ENCODE measurements at regions not wholly inside any gene's neighbourhood (a gene's known extent, or its start where the extent isn't known, plus 50 kb on each side); places are given as distances from the start of the nearest gene placed in this dataset.

DNA sequence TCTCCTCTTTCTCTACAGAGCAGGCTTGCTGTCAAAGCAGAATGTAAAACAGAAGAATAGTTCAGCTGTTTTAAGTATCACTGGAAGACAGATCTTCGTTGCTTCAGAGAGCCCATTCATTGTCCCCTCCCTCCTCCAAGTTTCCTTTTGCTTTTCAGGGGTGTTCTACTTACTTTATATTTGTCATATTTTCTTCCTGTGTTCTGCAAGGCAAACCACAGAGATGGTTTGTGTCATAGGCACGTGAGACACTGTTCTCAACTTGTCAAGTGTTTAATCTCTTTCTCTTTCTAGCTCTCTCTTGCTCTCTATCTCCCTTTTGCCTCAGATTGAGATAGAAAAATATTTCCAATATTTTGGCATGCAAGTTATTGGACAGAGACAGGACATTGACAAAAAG is 228.9 kb upstream of the DEFB112 start:
- intact Hi-C loops (cut with micrococcal nuclease) = no loop called here
- no peak for DNase-seq
- no peaks in the 10 kb centered on the region for H3K27me3 ChIP-seq (ENCODE audit: low read depth)
- H3K36me3 ChIP-seq = no peaks in the 10 kb centered on the region
- H3K9me3 ChIP-seq (replicated peaks) = peaks cover 14% of the 10 kb centered on the region
- TF ChIP-seq, protein P1, sequence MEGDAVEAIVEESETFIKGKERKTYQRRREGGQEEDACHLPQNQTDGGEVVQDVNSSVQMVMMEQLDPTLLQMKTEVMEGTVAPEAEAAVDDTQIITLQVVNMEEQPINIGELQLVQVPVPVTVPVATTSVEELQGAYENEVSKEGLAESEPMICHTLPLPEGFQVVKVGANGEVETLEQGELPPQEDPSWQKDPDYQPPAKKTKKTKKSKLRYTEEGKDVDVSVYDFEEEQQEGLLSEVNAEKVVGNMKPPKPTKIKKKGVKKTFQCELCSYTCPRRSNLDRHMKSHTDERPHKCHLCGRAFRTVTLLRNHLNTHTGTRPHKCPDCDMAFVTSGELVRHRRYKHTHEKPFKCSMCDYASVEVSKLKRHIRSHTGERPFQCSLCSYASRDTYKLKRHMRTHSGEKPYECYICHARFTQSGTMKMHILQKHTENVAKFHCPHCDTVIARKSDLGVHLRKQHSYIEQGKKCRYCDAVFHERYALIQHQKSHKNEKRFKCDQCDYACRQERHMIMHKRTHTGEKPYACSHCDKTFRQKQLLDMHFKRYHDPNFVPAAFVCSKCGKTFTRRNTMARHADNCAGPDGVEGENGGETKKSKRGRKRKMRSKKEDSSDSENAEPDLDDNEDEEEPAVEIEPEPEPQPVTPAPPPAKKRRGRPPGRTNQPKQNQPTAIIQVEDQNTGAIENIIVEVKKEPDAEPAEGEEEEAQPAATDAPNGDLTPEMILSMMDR (IDR thresholded peaks at IDR 0.05; ENCODE audit: borderline replicate concordance) = no peak
- H3K4me3 ChIP-seq = no peak overlapping the region
- no peak overlapping the region for H3K27ac ChIP-seq (replicated peaks)
- no peaks in the 10 kb centered on the region for H3K4me1 ChIP-seq

DNA sequence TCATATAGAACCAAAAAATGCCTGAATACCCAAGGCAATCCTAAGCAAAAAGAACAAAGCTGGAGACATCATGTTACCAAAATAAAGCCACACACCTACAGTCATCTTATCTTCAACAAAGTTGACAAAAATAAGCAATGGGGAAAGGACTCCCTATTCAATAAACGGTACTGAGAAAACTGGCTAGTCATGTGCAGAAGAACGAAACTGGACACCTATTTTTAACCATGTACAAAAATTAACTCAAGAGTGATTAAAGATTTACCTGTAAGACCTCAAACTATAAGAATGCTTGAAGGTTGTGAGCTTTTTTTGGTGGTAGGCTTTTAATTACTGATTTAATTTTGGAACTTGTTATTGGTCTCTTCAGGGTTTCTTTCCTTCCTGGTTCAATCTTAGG is 236.0 kb upstream of the DEFB112 start:
- Histone ChIP-seq H3K4me3 (no peak overlapping the region), H3K9me3 (replicated peaks) (no peaks in the 10 kb centered on the region), H3K36me3 (no peaks in the 10 kb centered on the region), H3K27me3 (ENCODE audit: low read depth) (no peaks in the 10 kb centered on the region), H3K4me1 (no peaks in the 10 kb centered on the region), H3K27ac (replicated peaks) (no peak overlapping the region)
- TF ChIP-seq, protein P1 (IDR thresholded peaks at IDR 0.05; ENCODE audit: borderline replicate concordance) = no peak
- no peak for DNase-seq
- intact Hi-C loops (cut with micrococcal nuclease) = no loop called here

DNA sequence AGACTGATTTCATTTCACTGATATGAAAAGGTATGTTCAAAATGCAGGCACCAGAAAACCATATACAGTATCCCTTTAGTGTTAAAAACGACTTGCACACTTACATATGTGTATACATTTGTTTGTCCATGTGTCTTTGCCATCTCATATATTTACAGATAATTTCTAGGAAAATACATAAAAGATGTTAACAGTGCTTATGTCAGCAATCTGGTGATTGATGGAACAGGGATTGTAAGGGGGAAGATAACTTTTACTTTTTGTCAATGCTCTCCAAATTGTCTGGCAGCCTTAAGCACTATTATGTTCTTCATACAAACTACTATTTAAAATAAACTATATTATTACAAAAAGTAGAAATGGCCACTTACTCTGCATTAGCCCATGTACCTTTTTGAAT is 238.5 kb upstream of the DEFB112 start:
- TF ChIP-seq, protein P1 (IDR thresholded peaks at IDR 0.05; ENCODE audit: borderline replicate concordance) = no peak
- Histone ChIP-seq H3K27me3 (ENCODE audit: low read depth) (no peaks in the 10 kb centered on the region), H3K9me3 (replicated peaks) (no peaks in the 10 kb centered on the region), H3K4me3 (no peak overlapping the region), H3K4me1 (no peaks in the 10 kb centered on the region), H3K27ac (replicated peaks) (no peak overlapping the region), H3K36me3 (no peaks in the 10 kb centered on the region)
- intact Hi-C loops (cut with micrococcal nuclease) = no loop called here
- no peak for DNase-seq

- Histone ChIP-seq H3K27ac (replicated peaks) (no peak overlapping the region), H3K27me3 (ENCODE audit: low read depth) (no peaks in the 10 kb centered on the region), H3K4me1 (no peaks in the 10 kb centered on the region), H3K4me3 (no peak overlapping the region), H3K9me3 (replicated peaks) (no peaks in the 10 kb centered on the region), H3K36me3 (no peaks in the 10 kb centered on the region)
- intact Hi-C loops (cut with micrococcal nuclease) = no loop called here
- no peak for DNase-seq
- TF ChIP-seq, protein P1 (IDR thresholded peaks at IDR 0.05; ENCODE audit: borderline replicate concordance) = no peak
Observed at GRCh38 chr6:50288881-50289280, 239.2 kb upstream of the DEFB112 start.

DNA sequence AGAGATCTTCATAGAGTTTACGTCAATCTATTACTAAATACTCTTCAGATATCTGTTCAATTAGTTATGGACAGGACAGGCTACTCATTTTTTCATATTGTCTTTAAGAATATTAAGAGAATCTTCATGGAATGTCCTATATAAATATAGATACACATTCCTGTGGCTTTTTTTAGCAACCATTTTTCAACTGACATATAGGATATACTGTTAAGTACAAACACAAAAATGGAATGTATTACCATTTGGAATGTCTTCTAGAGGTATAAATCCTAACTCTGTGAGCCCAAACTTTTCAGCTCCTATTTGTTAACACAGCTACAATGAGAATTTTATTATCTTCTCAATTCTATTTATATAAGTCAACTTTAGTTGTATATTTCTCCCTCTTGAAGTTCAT is 239.6 kb upstream of the DEFB112 start:
- intact Hi-C loops (cut with micrococcal nuclease) = no loop called here
- no peaks in the 10 kb centered on the region for H3K9me3 ChIP-seq (replicated peaks)
- H3K36me3 ChIP-seq = no peaks in the 10 kb centered on the region
- TF ChIP-seq, protein P1 (IDR thresholded peaks at IDR 0.05; ENCODE audit: borderline replicate concordance) = no peak
- H3K4me1 ChIP-seq = no peaks in the 10 kb centered on the region
- H3K27ac ChIP-seq (replicated peaks) = no peak overlapping the region
- no peak overlapping the region for H3K4me3 ChIP-seq
- no peak for DNase-seq
- no peaks in the 10 kb centered on the region for H3K27me3 ChIP-seq (ENCODE audit: low read depth)

DNA sequence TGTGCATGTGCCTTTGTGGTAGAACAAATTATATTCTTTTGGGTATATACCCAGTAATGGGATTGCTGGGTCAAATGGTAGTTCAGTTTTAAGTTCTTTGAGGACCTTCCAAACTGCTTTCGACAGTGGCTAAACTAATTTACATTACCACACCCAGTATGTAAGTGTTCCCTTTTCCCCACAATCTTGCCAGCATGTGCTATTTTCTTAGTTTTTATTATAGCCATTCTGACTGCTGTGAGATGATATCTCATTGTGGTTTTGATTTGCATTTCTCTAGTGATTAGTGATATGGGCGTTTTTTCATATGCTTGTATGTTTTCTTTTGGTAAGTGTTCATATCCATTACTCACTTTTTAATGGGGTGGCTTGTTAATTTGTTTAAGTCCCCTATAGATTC is 251.6 kb upstream of the DEFB112 start:
- intact Hi-C loops (cut with micrococcal nuclease) = no loop called here
- Histone ChIP-seq H3K4me1 (no peaks in the 10 kb centered on the region), H3K27ac (replicated peaks) (no peak overlapping the region), H3K4me3 (no peak overlapping the region), H3K36me3 (no peaks in the 10 kb centered on the region), H3K27me3 (ENCODE audit: low read depth) (no peaks in the 10 kb centered on the region), H3K9me3 (replicated peaks) (peaks cover 36% of the 10 kb centered on the region)
- no peak for DNase-seq
- TF ChIP-seq, protein P1 (IDR thresholded peaks at IDR 0.05; ENCODE audit: borderline replicate concordance) = no peak
